HepG2 (cell line): ENCODE measurements at regions not wholly inside any gene's neighbourhood (a gene's known extent, or its start where the extent isn't known, plus 50 kb on each side); places are given as distances from the start of the nearest gene placed in this dataset.

Experiments
- CBFB ChIP-seq: sonication (generic); formaldehyde crosslinking; IDR thresholded peaks from 2 replicates; pipeline ENCODE4 v1.4.0; 2020; ENCODE audit warnings: missing genetic modification reagents
- JUND ChIP-seq: sonication (generic); formaldehyde crosslinking; IDR thresholded peaks from 2 replicates; pipeline ENCODE4 v1.8.0; 2022; ENCODE audit warnings: mild to moderate bottlenecking, missing genetic modification reagents
- PCBP2 ChIP-seq: fragments of 200-400 bp; formaldehyde crosslinking; optimal IDR thresholded peaks from 2 replicates; pipeline ENCODE3; 2018; ENCODE audit warnings: low read length, low read depth; ENCODE audit not compliant: poor library complexity, severe bottlenecking
- POLR2A ChIP-seq, 2 experiments: IDR thresholded peaks; 2 replicates each; pipeline ENCODE4 v1.6.1; 2011; ENCODE audit warnings: low read depth in 2 of 2, low read length in 2 of 2, mild to moderate bottlenecking in 1 of 2, moderate library complexity in 1 of 2; ENCODE audit not compliant: insufficient read depth in 1 of 2
- TF ChIP-seq, protein P1 (sequence below): sonication (generic); formaldehyde crosslinking; IDR thresholded peaks from 2 replicates; pipeline ENCODE4 v1.4.0; 2020; ENCODE audit warnings: missing genetic modification reagents

DNA sequence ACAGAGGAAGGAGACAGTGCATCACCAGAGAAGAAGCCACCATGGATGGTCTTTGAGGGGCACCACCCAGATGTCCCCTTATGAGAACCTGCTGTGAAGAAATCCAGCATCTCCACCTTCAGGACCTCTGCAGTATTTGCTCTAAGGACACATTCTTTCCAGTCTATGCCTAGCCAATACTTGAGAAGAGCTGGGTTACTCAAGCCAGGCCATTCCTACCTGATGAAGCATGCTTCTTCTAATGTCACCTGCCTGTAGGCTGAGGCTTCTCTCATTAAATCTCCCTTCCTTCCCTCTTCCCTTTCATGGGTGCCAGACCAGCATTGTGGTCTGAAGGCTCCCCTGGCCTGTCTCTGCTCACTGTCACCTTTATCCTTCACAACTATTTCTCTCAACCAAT lies 654.5 kb upstream of the AUTS2 start:
- TF ChIP-seq, protein P1, sequence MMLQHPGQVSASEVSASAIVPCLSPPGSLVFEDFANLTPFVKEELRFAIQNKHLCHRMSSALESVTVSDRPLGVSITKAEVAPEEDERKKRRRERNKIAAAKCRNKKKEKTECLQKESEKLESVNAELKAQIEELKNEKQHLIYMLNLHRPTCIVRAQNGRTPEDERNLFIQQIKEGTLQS (CRISPR knock-in tag), result no peak
- TF ChIP-seq CBFB (CRISPR knock-in tag) (no peak), JUND (no peak), POLR2A (IDR thresholded peaks at IDR 0.05; ENCODE audit: insufficient read depth in 1 of 2, low read depth in 2 of 2, low read length in 2 of 2) (no peak), PCBP2 (no peak)
